Skin of body (tissue), 1 donor: ENCODE measurements at regions not wholly inside any gene's neighbourhood (a gene's known extent, or its start where the extent isn't known, plus 50 kb on each side); places are given as distances from the start of the nearest gene placed in this dataset.
A peak's percentile ranks its signal among the peaks of the same experiment; 100 is the strongest.
"Not testable (repeated sequence)": the region's sequence is repeated elsewhere in the genome, so short reads cannot be mapped to it uniquely, and the experiment has no call there.

Experiments used
- DNase-seq: peaks from one replicate; lab custom pipeline; 2025; lab: John Stamatoyannopoulos, UW

GRCh38 chr4:71209161-71209560, 129.7 kb upstream of the SLC4A4 start:
- DNase-seq: no peak

GRCh38 chr4:71210823-71211222, 128.0 kb upstream of the SLC4A4 start:
- DNase-seq: peak; percentile 56

- DNase-seq: peak; percentile 71
These were observed 127.1 kb upstream of the SLC4A4 start for GRCh38 chr4:71211748-71212147.

GRCh38 chr4:71212216-71212615, 126.6 kb upstream of the SLC4A4 start:
- no peak for DNase-seq

GRCh38 chr4:71214578-71214977, 124.2 kb upstream of the SLC4A4 start:
- DNase-seq: no peak

- DNase-seq: no peak
These were observed 122.4 kb upstream of the SLC4A4 start for GRCh38 chr4:71216316-71216959.

- peak; percentile 46 for DNase-seq
These were observed 121.1 kb upstream of the SLC4A4 start for GRCh38 chr4:71217688-71218087.

- not testable (repeated sequence) for DNase-seq
These were observed 118.0 kb upstream of the SLC4A4 start for GRCh38 chr4:71220848-71221247.

GRCh38 chr4:71221510-71222466, 117.0 kb upstream of the SLC4A4 start:
- DNase-seq: no peak

GRCh38 chr4:71222661-71223060, 116.2 kb upstream of the SLC4A4 start:
- no peak for DNase-seq

- peak; percentile 90 for DNase-seq
These were observed 109.1 kb upstream of the SLC4A4 start for GRCh38 chr4:71229477-71230270.

GRCh38 chr4:71230271-71231128, 108.3 kb upstream of the SLC4A4 start:
- peak; percentile 81 for DNase-seq

- DNase-seq: peak; percentile 86
These were observed 107.4 kb upstream of the SLC4A4 start for GRCh38 chr4:71231129-71232055.

GRCh38 chr4:71232056-71232430, 106.8 kb upstream of the SLC4A4 start:
- peak; percentile 35 for DNase-seq

GRCh38 chr4:71232846-71233245, 106.0 kb upstream of the SLC4A4 start:
- DNase-seq: no peak

- peak; percentile 71 for DNase-seq
These were observed 103.3 kb upstream of the SLC4A4 start for GRCh38 chr4:71235311-71236201.

GRCh38 chr4:71236226-71236625, 102.6 kb upstream of the SLC4A4 start:
- DNase-seq: no peak

- DNase-seq: no peak
These were observed 101.2 kb upstream of the SLC4A4 start for GRCh38 chr4:71237641-71238040.

- DNase-seq: no peak
These were observed 99.5 kb upstream of the SLC4A4 start for GRCh38 chr4:71239365-71239764.
